MCF 10A (cell line): ENCODE measurements at regions not wholly inside any gene's neighbourhood (a gene's known extent, or its start where the extent isn't known, plus 50 kb on each side); places are given as distances from the start of the nearest gene placed in this dataset.

Experiments used
- BruUV-seq: library from RNA; stranded (reverse); fragments of 400-500 nt; replicated peaks from 2 replicates; lab custom pipeline; 2021; lab: Mats Ljungman, UMichigan
- CTCF ChIA-PET: fragments of 300-600 bp; sonication (Branson Sonifier 250); formaldehyde crosslinking; extraction: SDS; loops from one replicate; lab custom pipeline; 2021; ENCODE audit warnings: antibody characterized with exemption, inconsistent platforms; lab: Yijun Ruan, JAX
- POLR2A ChIA-PET: fragments of 300-600, 350-650 bp; sonication (Branson Sonifier 250); formaldehyde crosslinking; extraction: SDS; loops from one replicate; lab custom pipeline; 2020; ENCODE audit warnings: antibody characterized with exemption, inconsistent platforms; lab: Yijun Ruan, JAX
- DNase-seq: peaks from one replicate; pipeline ENCODE4 v3.0.0-alpha.2; 2018; ENCODE audit not compliant: unreplicated experiment
- H3K27ac Mint-ChIP-seq: one replicate; pipeline ENCODE4 v1.8.0; 2022; ENCODE audit warnings: mild to moderate bottlenecking, low read depth, mixed read lengths; ENCODE audit not compliant: unreplicated experiment
- H3K27me3 Mint-ChIP-seq: one replicate; pipeline ENCODE4 v1.8.0; 2022; ENCODE audit warnings: mixed read lengths; ENCODE audit not compliant: insufficient read depth, unreplicated experiment
- H3K36me3 Mint-ChIP-seq: one replicate; pipeline ENCODE4 v1.8.0; 2022; ENCODE audit warnings: mild to moderate bottlenecking, moderate library complexity, mixed read lengths; ENCODE audit not compliant: insufficient read depth, unreplicated experiment
- H3K4me1 Mint-ChIP-seq: one replicate; pipeline ENCODE4 v1.8.0; 2022; ENCODE audit warnings: mixed read lengths; ENCODE audit not compliant: insufficient read depth, unreplicated experiment
- H3K4me3 Mint-ChIP-seq: one replicate; pipeline ENCODE4 v1.8.0; 2022; ENCODE audit warnings: mild to moderate bottlenecking, moderate library complexity, mixed read lengths; ENCODE audit not compliant: unreplicated experiment
- H3K9me3 Mint-ChIP-seq: one replicate; pipeline ENCODE4 v1.8.0; 2022; ENCODE audit warnings: mixed read lengths; ENCODE audit not compliant: unreplicated experiment
- CTCF ChIP-seq: fragments of 200-600 bp; IDR thresholded peaks from one replicate; pipeline ENCODE4 v1.8.0; 2022; ENCODE audit warnings: antibody characterized with exemption, mild to moderate bottlenecking; ENCODE audit not compliant: unreplicated experiment
- intact Hi-C: fragments of 100-400 bp; cut with micrococcal nuclease; formaldehyde crosslinking; loops from 2 replicates; pipeline ENCODE4 v1.14.1; 2022

- no peak overlapping the region for H3K4me3 Mint-ChIP-seq
- peak; percentile 78 for DNase-seq
Measured at GRCh38 chr12:59046763-59047534, 126.6 kb upstream of the LRIG3 start.

GRCh38 chr12:59044791-59045190, 124.5 kb upstream of the LRIG3 start:
- Mint-ChIP-seq H3K27me3 (no peaks in the 10 kb centered on the region), H3K4me1 (peaks cover 42% of the 10 kb centered on the region), H3K27ac (no peak overlapping the region), H3K9me3 (no peaks in the 10 kb centered on the region), H3K36me3 (no peaks in the 10 kb centered on the region), H3K4me3 (no peak overlapping the region)
- BruUV-seq: no TSS peak
- DNase-seq: no peak
- POLR2A ChIA-PET: interaction anchor here (1.0 to 17.4 kb wide), 6 partner anchors 11 to 157 kb away, joined by 3 to 655 read pairs (median 15); partner anchors contain the start of gene LRIG3
- TF ChIP-seq CTCF: no peak
- CTCF ChIA-PET: interaction anchor here (0.5 to 1.4 kb wide), 2 partner anchors 34 to 1052 kb away, joined by 3 to 4 read pairs; no protein-coding TSS in a partner anchor
- intact Hi-C loops: no loop called here

More at GRCh38 chr12:59046763-59047534, 126.6 kb upstream of the LRIG3 start:
- Mint-ChIP-seq H3K27ac (peak overlapping the region; percentile 63), H3K9me3 (no peaks in the 10 kb centered on the region), H3K27me3 (no peaks in the 10 kb centered on the region), H3K36me3 (no peaks in the 10 kb centered on the region), H3K4me1 (peaks cover 21% of the 10 kb centered on the region)
- no TSS peak for BruUV-seq
- ChIA-PET CTCF (interaction anchor here (1.2 to 1.6 kb wide), 2 partner anchors 19 to 136 kb away, joined by 3 to 4 read pairs; no protein-coding TSS in a partner anchor), POLR2A (interaction anchor here (0.5 to 17.4 kb wide), 8 partner anchors 9 to 185 kb away, joined by 3 to 655 read pairs (median 8); partner anchors contain the start of gene LRIG3)
- TF ChIP-seq CTCF: no peak
- intact Hi-C loops: no loop called here

DNA sequence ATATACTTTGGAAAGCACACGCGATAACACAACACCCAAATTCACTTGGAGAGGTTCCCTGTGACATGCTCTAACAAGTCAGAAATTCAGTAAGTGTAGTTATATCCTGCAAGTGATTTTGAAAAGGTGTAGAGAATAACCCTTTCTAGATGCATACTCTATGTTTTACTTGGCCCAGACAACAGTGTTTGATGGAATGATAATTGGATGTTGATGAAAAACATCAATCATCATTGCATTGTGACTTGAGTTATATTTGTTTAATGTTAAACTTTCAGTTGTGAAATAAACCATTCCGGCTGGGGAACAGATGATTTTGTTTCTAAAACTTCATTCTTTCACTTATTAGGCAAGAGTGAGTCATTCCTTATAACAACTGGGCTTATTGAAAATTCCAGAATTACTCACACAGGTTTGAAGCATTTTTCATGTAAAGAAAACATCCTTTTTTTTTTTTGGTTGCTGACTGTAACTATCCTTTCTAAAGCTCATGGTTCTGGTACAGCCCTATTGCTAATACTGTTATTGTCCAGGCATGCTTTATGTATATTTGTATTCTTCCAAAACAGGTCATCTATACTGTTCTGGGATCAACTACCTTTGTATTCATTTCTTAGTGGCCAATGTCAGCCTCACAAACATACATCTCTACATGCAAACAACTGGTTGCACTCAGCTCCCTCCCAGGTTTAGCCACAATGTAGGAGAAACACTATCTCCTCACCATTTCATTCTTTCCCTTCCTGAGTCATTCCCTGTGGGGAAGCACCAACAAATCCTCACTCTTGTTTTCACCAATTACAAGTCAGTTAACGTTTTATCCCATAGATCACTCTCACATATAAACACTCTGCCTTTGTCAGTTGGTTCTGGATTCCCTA, 121.2 kb upstream of the LRIG3 start:
- intact Hi-C loops: loop anchor here (1.0 kb wide), 2 partner anchors 38 to 122 kb away; no protein-coding TSS in a partner anchor
- ChIA-PET POLR2A (interaction anchor here (0.5 to 17.4 kb wide), 23 partner anchors 11 to 616 kb away, joined by 3 to 655 read pairs (median 6); partner anchors contain the start of gene LRIG3), CTCF (interaction anchor here (0.6 to 1.6 kb wide), 8 partner anchors 13 to 165 kb away, joined by 3 to 5 read pairs (median 4); no protein-coding TSS in a partner anchor)
- Mint-ChIP-seq H3K4me1 (peaks cover 45% of the 10 kb centered on the region), H3K36me3 (no peaks in the 10 kb centered on the region), H3K27me3 (no peaks in the 10 kb centered on the region), H3K9me3 (peaks cover 7% of the 10 kb centered on the region), H3K4me3 (peak overlapping the region; percentile 62), H3K27ac (peak overlapping the region; percentile 64)
- no TSS peak for BruUV-seq
- DNase-seq: peak; percentile 94
- no peak for TF ChIP-seq CTCF
